ENCODE measurements at regions not wholly inside any gene's neighbourhood (a gene's known extent, or its start where the extent isn't known, plus 50 kb on each side); places are given as distances from the start of the nearest gene placed in this dataset.

DNA sequence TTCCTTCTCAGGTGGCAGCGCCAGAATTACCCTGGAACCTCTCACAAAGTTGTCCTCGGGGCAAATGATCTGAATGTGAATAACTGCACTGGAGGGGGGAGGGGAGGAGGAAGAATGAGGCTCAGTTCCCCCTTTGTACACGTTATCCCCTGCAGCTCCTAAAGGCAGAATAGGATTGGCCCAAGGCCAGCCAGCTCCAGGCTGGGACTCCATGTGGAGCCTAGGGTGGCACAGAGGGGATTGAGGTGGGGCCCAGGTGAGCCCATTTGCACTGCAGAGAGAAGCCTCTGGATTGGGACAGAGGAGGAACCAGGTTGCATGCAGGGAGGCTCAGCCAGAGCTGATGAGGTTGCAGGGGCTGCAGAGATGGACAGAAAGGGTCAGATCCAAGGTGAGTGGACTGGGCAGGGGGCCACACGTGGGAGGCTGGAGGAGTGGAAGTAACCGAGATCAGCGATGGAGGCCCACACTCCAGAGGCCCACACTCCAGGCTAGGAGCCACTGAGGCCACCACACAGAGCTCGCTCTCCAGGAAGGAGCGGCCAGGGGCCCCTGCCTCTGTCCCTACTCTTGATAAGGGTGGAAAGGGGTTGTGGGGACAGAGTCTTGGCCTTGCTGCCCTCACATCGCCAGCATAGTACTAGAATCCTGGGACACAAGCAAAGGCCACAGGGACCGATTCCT is 78.6 kb downstream of the RBFOX3 start:
- TF ChIP-seq, protein P1, sequence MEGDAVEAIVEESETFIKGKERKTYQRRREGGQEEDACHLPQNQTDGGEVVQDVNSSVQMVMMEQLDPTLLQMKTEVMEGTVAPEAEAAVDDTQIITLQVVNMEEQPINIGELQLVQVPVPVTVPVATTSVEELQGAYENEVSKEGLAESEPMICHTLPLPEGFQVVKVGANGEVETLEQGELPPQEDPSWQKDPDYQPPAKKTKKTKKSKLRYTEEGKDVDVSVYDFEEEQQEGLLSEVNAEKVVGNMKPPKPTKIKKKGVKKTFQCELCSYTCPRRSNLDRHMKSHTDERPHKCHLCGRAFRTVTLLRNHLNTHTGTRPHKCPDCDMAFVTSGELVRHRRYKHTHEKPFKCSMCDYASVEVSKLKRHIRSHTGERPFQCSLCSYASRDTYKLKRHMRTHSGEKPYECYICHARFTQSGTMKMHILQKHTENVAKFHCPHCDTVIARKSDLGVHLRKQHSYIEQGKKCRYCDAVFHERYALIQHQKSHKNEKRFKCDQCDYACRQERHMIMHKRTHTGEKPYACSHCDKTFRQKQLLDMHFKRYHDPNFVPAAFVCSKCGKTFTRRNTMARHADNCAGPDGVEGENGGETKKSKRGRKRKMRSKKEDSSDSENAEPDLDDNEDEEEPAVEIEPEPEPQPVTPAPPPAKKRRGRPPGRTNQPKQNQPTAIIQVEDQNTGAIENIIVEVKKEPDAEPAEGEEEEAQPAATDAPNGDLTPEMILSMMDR (IDR thresholded peaks at IDR 0.05): no peak
- TF ChIP-seq POLR2A (IDR thresholded peaks at IDR 0.05): no peak
